Suppressor macrophage treated with lipopolysaccharide for 4 hours (primary cell): ENCODE measurements at regions not wholly inside any gene's neighbourhood (a gene's known extent, or its start where the extent isn't known, plus 50 kb on each side); places are given as distances from the start of the nearest gene placed in this dataset.

ENCODE experiments used
- DNase-seq: peaks from one replicate; pipeline ENCODE4 v3.0.0-alpha.2; 2020

DNA sequence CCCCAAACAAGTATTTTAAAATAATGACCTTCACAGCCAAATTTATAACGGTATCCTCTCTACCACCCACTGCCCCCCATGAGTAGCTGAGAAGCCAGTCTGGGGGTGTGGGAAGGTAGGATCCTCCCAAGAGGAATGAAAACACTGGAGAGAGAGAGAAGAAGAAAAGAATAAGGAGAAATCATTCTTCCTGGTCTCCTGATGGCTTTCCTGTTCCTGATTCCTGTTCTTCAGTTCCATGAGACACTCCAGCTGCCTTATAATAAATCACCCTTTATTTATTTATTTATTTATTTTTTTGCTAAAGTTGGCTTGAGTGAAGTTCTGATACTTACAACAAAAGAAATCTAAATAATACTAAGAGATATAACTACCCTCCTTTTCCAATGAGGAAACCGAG lies 56.4 kb upstream of the FAM20A start:
- DNase-seq = no peak

DNA sequence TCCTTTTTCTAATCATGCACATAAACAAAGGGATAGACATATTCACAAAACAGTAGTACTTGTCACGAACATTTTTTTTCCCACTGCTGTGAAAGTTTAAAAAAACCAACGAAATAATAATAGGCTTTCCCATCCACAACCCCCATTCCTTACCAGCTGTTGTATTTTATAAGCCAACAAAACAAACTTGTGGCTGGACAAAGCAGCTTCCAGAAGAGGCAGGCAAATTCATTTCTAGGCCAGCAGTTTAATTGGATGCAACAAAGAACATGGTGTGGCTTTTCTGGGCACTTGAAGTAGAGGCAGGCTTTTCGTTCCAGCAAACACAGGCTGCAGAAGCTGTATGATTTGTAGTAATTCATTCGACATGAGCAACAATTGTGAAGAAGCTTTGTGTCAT lies 56.0 kb upstream of the FAM20A start:
- DNase-seq = no peak

DNA sequence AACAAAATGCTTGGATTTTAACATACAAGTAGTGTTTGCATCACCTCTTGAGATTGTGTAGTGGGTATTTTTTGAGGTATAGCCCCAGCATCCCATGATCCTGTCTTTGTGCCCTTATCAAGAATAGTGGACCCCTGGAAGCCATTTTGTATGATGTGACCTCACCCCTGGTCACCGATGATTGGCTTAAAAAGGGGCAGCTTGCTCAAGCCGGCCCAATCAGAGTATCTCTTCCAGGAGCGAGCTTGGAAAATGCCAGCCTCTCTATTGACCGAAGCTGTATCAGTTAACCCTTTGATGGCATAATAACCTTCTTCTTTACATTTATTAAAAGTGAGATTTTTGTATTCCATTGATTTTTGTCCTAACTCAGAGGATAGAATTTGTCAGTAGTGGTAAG lies 55.5 kb upstream of the FAM20A start:
- DNase-seq = no peak
